Pancreas (tissue), 10 donors: ENCODE measurements at regions not wholly inside any gene's neighbourhood (a gene's known extent, or its start where the extent isn't known, plus 50 kb on each side); places are given as distances from the start of the nearest gene placed in this dataset.

Experiments used
- ATAC-seq, 4 donors: fragments of 200-7000 bp; cut with Tn5 transposase; one replicate each; pipeline versions ENCODE4 v1.8.0 to v1.9.1; 2020; ENCODE audit warnings: mild to moderate bottlenecking in 4 of 4, moderate library complexity in 4 of 4
- DNase-seq, 6 donors: peaks; one replicate each; pipeline ENCODE4 v3.0.0-alpha.2; 2020
- FAIRE-seq: peaks from 2 replicates; lab custom pipeline; 2012; peaks lifted over from hg19 to GRCh38; lab: Jason Lieb, UNC
- H3K27ac ChIP-seq, 4 donors: fragments of 200-600 bp; sonication (generic); 1 replicate in 3 of 4; 2 replicates in 1 of 4; pipeline versions ENCODE4 v1.5.0 to v1.8.0; 2020
- H3K27me3 ChIP-seq, 4 donors: fragments of 200-600 bp; one replicate each; pipeline ENCODE4 v1.8.0; 2021
- H3K36me3 ChIP-seq, 3 donors: fragments of 200-600 bp; sonication (generic) in 1 of 3; one replicate each; pipeline versions ENCODE4 v1.5.0 to v1.8.0; 2020 to 2021
- H3K4me1 ChIP-seq, 3 donors: fragments of 200-600 bp; one replicate each; pipeline ENCODE4 v1.8.0; 2021
- H3K4me3 ChIP-seq, 4 donors: fragments of 200-600 bp; sonication (generic) in 2 of 4; one replicate each; pipeline versions ENCODE4 v1.5.0 to v1.8.0; 2020 to 2021
- H3K9me3 ChIP-seq, 4 donors: fragments of 200-600 bp; one replicate each; pipeline ENCODE4 v1.8.0; 2021
- WGBS, 2 donors: extraction: QIAGEN DNeasy Blood & Tissue Kit; methylation state at CpG; one replicate each; pipeline ENCODE4 v1.1.7; 2013; 5-methylcytosine and 5-hydroxymethylcytosine counted together
- intact Hi-C, 3 donors: fragments of 100-400 bp; cut with DNase I; formaldehyde crosslinking; loops; one replicate each; pipeline versions ENCODE4 v1.11.1 to v1.14.2; 2022
- TF ChIP-seq, protein P1 (sequence below), 4 donors: fragments of 200-600 bp; sonication (generic) in 3 of 4; IDR thresholded peaks; one replicate each; pipeline versions ENCODE4 v1.5.0 to v1.8.0; 2021; ENCODE audit warnings: antibody characterized with exemption in 4 of 4
- donor health status: healthy with polysubstance abuse.
- donor health status: DM: no; HTN: no; CAD: no; lungs with moderate emphysema.
- donor health status: DM: no; HTN: no; CAD: no.
- donor health status: control.
- donor health status: control.
- donor health status: Bipolar disorder and iron deficiency.
- donor health status: DM: yes; HTN: yes; CAD: no.
- donor health status: DM: no; HTN: no; CAD: no.
- donor health status: DM: no; HTN: no; CAD: no.
- donor health status: DM: yes; HTN: yes; CAD: no.

- Histone ChIP-seq H3K9me3 (no peaks in the 10 kb centered on the region), H3K27me3 (peaks cover 0 to 16% (median 5%) of the 10 kb centered on the region in 4 donors), H3K4me3 (no peak overlapping the region), H3K36me3 (no peaks in the 10 kb centered on the region), H3K4me1 (no peaks in the 10 kb centered on the region), H3K27ac (no peak overlapping the region)
- intact Hi-C loops: no loop called here
- no peak for FAIRE-seq
- TF ChIP-seq, protein P1, sequence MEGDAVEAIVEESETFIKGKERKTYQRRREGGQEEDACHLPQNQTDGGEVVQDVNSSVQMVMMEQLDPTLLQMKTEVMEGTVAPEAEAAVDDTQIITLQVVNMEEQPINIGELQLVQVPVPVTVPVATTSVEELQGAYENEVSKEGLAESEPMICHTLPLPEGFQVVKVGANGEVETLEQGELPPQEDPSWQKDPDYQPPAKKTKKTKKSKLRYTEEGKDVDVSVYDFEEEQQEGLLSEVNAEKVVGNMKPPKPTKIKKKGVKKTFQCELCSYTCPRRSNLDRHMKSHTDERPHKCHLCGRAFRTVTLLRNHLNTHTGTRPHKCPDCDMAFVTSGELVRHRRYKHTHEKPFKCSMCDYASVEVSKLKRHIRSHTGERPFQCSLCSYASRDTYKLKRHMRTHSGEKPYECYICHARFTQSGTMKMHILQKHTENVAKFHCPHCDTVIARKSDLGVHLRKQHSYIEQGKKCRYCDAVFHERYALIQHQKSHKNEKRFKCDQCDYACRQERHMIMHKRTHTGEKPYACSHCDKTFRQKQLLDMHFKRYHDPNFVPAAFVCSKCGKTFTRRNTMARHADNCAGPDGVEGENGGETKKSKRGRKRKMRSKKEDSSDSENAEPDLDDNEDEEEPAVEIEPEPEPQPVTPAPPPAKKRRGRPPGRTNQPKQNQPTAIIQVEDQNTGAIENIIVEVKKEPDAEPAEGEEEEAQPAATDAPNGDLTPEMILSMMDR (IDR thresholded peaks at IDR 0.05): no peak
- no peak for DNase-seq
- WGBS, 2 donors: 72 to 77% methylated on average over 6 of the region's 6 CpGs
- ATAC-seq: no peak
Observed at GRCh38 chr7:1372063-1372462, 87.2 kb downstream of the MICALL2 start.

DNA sequence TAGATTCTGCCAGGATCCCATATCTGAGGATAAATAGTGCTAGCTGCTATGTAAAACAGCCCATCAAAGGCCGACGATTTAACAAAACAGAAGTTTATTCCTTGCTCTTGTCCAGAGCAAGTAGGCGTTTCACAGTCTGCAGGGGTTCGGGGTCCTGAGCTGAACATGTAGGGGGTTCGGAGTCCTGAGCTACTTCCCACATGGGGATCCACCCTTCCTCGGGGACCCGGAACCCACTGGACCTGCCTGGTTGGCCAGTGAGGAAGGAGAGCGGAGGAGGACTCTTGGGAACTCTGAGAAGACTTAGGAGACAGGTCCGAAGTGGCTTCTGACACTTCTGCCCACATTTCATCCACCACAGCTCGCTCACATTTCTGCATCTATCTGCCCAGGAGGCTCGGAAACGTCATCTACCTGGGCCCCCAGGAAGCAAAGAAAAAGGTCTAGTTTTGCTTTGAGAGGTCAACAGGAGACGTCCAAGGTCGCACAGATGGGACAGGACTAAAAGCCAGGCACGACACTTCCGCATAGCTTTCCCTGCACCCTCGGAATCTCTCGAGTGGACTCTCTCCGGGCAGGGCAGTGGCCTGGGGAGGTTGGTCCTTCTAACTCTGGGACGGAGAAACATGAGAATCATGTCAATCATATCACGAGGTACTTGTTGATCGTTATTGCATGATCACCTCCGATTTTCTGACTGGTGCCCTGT is 86.4 kb downstream of the MICALL2 start:
- FAIRE-seq (no peak), ATAC-seq (no peak), DNase-seq (peak in 1 of 6 donors; percentile 21)
- Histone ChIP-seq H3K27ac (no peak overlapping the region), H3K9me3 (no peaks in the 10 kb centered on the region), H3K27me3 (peaks cover 0 to 16% (median 5%) of the 10 kb centered on the region in 4 donors), H3K36me3 (no peaks in the 10 kb centered on the region), H3K4me3 (no peak overlapping the region), H3K4me1 (no peaks in the 10 kb centered on the region)
- intact Hi-C loops: no loop called here
- TF ChIP-seq, protein P1 (IDR thresholded peaks at IDR 0.05): no peak
- 41 to 51% methylated on average over 23 of the region's 23 CpGs for WGBS, 2 donors

DNA sequence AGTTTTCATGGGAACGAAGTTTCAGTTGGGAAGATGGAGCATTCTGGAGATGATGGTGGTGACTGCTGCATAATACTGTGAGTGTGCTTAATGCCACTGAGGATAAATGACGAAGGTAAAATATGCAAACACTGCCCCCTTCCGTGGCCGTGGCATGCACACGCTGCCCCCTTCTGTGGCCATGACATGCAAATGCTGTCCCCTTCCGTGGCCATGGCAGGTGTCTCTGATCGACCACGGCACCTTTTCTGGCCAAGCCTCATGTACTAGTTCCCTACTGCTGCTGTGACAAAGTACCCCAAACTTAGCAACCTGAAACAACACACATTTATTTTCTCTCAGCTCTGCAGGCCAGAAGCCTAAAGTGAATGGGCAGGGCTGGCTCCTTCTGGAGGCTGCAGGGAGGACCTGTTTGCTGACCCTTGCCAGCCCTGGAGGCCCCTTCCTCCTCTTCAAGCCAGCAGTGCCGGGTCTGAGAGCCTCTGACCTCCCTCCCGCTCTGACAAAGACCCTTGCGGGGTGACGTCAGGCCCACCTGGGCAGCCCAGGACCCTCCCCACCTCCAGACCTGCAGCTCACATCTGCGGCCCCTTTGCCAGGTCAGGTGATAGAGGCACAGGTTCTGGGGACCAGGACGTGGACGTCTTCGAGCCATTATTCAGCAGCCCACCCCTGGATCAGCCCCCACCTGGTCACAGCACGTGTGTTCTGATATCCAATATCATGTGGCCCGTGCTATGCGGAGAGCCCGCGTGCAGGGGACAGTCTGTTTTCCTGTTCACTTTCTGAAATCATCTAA is 82.0 kb downstream of the MICALL2 start:
- TF ChIP-seq, protein P1 (IDR thresholded peaks at IDR 0.05): no peak
- no peaks in the 10 kb centered on the region for H3K9me3 ChIP-seq
- peaks cover 0 to 15% (median 2%) of the 10 kb centered on the region in 4 donors for H3K27me3 ChIP-seq
- H3K27ac ChIP-seq: no peak overlapping the region
- WGBS, 2 donors: 49 to 58% methylated on average over 21 of the region's 21 CpGs
- no peak overlapping the region for H3K4me3 ChIP-seq
- intact Hi-C loops: no loop called here
- no peaks in the 10 kb centered on the region for H3K4me1 ChIP-seq
- ATAC-seq (no peak), FAIRE-seq (no peak), DNase-seq (peak in 1 of 6 donors; percentile 37)
- H3K36me3 ChIP-seq: no peaks in the 10 kb centered on the region

DNA sequence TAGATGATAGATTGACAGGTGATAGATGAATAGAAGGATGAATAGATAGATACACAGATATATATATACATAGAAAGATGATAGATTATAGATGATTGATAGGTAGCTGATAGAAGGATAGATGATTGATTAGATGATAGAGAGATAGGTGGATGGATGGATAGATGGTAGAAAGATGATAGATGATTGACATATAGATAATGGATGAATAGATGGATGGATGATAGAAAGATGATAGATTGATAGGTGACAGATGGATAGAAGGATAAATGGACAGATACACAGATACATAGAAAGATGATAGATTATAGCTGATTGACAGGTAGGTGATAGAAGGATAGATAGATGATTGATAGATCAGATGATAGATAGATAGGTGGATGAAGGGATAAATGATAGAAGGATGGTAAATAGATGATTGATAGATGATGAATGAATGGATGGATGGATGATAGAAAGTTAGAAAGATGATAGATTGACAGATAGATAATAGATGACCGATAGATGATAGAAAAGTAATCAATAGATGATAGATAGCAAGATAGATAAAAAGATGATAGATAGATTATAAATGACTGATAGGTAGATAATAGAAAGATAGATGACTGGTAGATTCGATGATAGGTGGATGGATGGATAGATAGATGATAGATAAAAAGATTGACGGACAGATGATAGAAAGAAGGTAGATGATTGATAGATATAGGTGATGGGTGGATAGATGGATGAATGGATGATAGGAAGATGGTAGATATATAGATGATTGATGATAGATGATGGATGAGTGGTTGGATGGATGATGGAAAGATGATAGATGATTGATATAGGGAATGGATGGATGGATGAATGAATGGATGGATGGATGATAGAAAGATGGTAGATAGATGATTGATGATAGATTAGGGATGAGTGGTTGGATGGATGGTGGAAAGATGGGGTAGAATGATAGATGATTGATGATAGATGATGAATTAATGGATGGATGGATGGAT is 80.4 kb downstream of the MICALL2 start:
- no peaks in the 10 kb centered on the region for H3K36me3 ChIP-seq
- ATAC-seq: no peak
- no peak overlapping the region for H3K27ac ChIP-seq
- no peak overlapping the region for H3K4me3 ChIP-seq
- TF ChIP-seq, protein P1 (IDR thresholded peaks at IDR 0.05): no peak
- peaks cover 0 to 15% (median 2%) of the 10 kb centered on the region in 4 donors for H3K27me3 ChIP-seq
- H3K9me3 ChIP-seq: no peaks in the 10 kb centered on the region
- FAIRE-seq: no peak
- no peaks in the 10 kb centered on the region for H3K4me1 ChIP-seq
- DNase-seq: no peak
- WGBS, 2 donors: 60 to 79% methylated on average over 3 of the region's 3 CpGs
- intact Hi-C loops: no loop called here
